SK-N-MC (cell line): ENCODE measurements at regions not wholly inside any gene's neighbourhood (a gene's known extent, or its start where the extent isn't known, plus 50 kb on each side); places are given as distances from the start of the nearest gene placed in this dataset.

Experiments used
- EZH2 ChIP-seq: fragments of 200-600 bp; sonication (generic); IDR thresholded peaks from one replicate; pipeline ENCODE4 v1.6.1; 2017; ENCODE audit warnings: antibody characterized with exemption
- POLR2AphosphoS5 ChIP-seq: IDR thresholded peaks from 2 replicates; pipeline ENCODE4 v1.6.1; 2012; ENCODE audit warnings: mild to moderate bottlenecking, low read depth, low read length, borderline replicate concordance

- no peak for TF ChIP-seq EZH2
- TF ChIP-seq POLR2AphosphoS5, result no peak
These were observed 290.6 kb downstream of the NPHP4 start for GRCh38 chr1:5701642-5702041.
